Lower lobe of right lung (tissue), 2 donors: ENCODE measurements at regions not wholly inside any gene's neighbourhood (a gene's known extent, or its start where the extent isn't known, plus 50 kb on each side); places are given as distances from the start of the nearest gene placed in this dataset.

Source experiments
- ATAC-seq, 2 donors: fragments of 200-7000 bp; cut with Tn5 transposase; one replicate each; pipeline ENCODE4 v1.9.1; 2020 to 2022; ENCODE audit warnings: mild to moderate bottlenecking in 2 of 2, moderate library complexity in 2 of 2
- DNase-seq: peaks from one replicate; pipeline ENCODE4 v3.0.0-alpha.2; 2020
- H3K27ac ChIP-seq: fragments of 200-600 bp; one replicate; pipeline ENCODE4 v1.8.0; 2022
- H3K27me3 ChIP-seq: fragments of 200-600 bp; one replicate; pipeline ENCODE4 v1.8.0; 2022; ENCODE audit warnings: low read depth
- H3K36me3 ChIP-seq: fragments of 200-600 bp; one replicate; pipeline ENCODE4 v1.8.0; 2022; ENCODE audit warnings: mild to moderate bottlenecking
- H3K4me1 ChIP-seq: fragments of 200-600 bp; one replicate; pipeline ENCODE4 v1.8.0; 2022
- H3K4me3 ChIP-seq: fragments of 200-600 bp; one replicate; pipeline ENCODE4 v1.8.0; 2022; ENCODE audit warnings: mild to moderate bottlenecking
- H3K9me3 ChIP-seq: fragments of 200-600 bp; one replicate; pipeline ENCODE4 v1.8.0; 2022
- intact Hi-C: fragments of 100-400 bp; cut with DNase I; formaldehyde crosslinking; loops from one replicate; pipeline ENCODE4 v1.11.0; 2022
- TF ChIP-seq, protein P1 (sequence below): fragments of 200-600 bp; IDR thresholded peaks from one replicate; pipeline ENCODE4 v1.8.0; 2022; ENCODE audit warnings: antibody characterized with exemption, mild to moderate bottlenecking
- donor health status: DM: no; HTN: yes; CAD: no; lungs with severe emphysema.

DNA sequence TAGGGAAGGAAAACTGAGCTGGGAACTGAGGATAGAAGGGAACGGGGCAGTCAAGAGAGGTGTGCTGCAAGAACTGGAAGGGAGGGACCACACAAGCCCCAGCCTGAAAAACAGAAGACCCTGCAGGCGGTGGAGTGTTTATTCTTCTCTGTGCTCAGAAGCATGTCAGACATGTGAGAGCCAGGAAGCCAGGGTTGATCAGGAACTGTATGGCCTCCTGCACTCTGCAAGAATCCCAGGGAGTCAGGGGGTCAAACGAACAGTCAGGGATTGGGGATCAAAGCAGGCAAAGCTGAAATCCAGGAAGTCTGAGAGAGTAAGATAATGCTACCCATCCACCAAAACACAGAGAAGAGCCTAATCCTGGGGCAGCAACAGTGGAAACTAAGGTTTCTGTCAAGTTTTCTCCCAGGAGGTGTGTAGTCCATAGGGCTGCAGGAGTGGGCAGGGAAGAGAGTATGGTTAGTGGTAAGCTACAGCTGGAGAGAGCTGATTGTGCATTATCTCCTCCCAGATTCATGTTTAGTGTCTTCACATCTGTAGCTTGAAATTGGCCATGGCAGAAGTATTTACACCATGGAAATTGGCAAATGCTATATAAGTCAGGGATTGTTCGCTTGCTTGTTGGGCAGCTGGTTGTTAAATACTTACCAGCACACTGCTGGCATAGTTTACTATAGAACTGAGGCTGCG is 115.4 kb upstream of the SLC44A1 start:
- intact Hi-C loops, result no loop called here
- Histone ChIP-seq H3K4me3 (no peak overlapping the region), H3K36me3 (no peaks in the 10 kb centered on the region), H3K27me3 (no peaks in the 10 kb centered on the region), H3K27ac (no peak overlapping the region), H3K4me1 (peaks cover 16% of the 10 kb centered on the region), H3K9me3 (no peaks in the 10 kb centered on the region)
- TF ChIP-seq, protein P1, sequence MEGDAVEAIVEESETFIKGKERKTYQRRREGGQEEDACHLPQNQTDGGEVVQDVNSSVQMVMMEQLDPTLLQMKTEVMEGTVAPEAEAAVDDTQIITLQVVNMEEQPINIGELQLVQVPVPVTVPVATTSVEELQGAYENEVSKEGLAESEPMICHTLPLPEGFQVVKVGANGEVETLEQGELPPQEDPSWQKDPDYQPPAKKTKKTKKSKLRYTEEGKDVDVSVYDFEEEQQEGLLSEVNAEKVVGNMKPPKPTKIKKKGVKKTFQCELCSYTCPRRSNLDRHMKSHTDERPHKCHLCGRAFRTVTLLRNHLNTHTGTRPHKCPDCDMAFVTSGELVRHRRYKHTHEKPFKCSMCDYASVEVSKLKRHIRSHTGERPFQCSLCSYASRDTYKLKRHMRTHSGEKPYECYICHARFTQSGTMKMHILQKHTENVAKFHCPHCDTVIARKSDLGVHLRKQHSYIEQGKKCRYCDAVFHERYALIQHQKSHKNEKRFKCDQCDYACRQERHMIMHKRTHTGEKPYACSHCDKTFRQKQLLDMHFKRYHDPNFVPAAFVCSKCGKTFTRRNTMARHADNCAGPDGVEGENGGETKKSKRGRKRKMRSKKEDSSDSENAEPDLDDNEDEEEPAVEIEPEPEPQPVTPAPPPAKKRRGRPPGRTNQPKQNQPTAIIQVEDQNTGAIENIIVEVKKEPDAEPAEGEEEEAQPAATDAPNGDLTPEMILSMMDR, result no peak
- ATAC-seq (no peak), DNase-seq (no peak)

DNA sequence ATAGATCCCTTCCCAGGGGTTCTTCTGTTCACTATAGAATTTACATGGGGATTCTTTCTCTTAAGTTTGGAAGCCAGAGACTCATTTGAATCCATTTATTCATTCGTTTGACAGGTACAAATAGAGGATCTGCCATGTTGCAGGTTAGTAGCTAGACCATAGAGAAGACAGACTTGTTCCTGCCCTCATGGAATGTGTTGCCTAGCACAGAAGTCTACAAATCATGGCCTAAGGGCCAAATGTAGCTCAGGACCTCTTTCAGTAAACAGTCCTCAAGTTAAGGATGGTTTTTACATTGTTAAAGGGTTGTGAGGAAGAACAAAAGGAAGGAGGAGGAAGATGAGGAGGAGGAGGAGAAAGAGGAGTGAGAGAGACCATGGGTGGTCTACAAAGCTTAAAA is 114.7 kb upstream of the SLC44A1 start:
- TF ChIP-seq, protein P1, result no peak
- no peaks in the 10 kb centered on the region for H3K36me3 ChIP-seq
- H3K4me1 ChIP-seq, result peaks cover 16% of the 10 kb centered on the region
- no peak overlapping the region for H3K4me3 ChIP-seq
- no peaks in the 10 kb centered on the region for H3K9me3 ChIP-seq
- no peak overlapping the region for H3K27ac ChIP-seq
- ATAC-seq, result no peak
- no peaks in the 10 kb centered on the region for H3K27me3 ChIP-seq
- intact Hi-C loops, result no loop called here
- DNase-seq, result no peak

DNA sequence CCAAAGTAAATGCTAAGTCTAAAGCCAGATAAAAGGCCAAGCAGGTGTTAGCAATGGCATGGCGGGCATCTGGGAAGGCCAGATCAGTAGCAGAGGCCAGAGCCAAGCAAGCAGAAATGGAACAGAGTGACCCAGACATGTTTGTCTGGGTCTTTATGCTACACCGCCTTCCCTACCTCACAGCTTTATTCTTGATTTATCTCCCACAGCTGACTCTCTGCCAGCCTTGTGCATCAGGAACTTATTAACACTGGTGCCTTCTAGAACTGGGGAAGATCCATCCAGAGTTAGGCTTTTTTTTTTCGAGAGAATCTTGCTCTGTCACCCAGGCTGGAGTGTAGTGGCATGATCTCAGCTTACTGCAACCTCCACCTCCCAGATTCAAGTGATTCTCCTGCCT is 112.5 kb upstream of the SLC44A1 start:
- TF ChIP-seq, protein P1, result no peak
- Histone ChIP-seq H3K36me3 (no peaks in the 10 kb centered on the region), H3K27ac (no peak overlapping the region), H3K4me3 (no peak overlapping the region), H3K4me1 (peaks cover 14% of the 10 kb centered on the region), H3K9me3 (no peaks in the 10 kb centered on the region), H3K27me3 (no peaks in the 10 kb centered on the region)
- no peak for ATAC-seq
- no peak for DNase-seq
- intact Hi-C loops, result no loop called here

DNA sequence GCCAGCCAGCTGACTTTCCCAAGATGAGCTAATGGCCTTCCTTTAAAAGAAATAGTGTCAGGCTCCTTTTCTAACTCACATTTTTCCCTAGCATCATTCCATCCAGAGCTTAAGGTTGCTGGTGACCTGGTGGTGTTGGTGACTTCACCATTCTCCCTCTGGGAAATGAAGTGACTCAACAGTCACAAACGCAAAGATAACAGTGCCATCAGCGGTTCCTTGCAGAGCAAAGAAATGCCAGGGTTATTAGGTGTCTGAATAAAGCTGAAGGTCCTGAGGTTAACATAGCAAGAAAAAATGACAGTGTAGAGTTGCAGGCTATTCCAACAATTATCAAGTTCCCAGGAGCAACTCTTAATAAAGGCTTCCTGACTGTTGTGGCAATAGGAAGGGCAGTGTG is 111.8 kb upstream of the SLC44A1 start:
- Histone ChIP-seq H3K4me3 (no peak overlapping the region), H3K4me1 (peaks cover 8% of the 10 kb centered on the region), H3K9me3 (no peaks in the 10 kb centered on the region), H3K27ac (no peak overlapping the region), H3K36me3 (no peaks in the 10 kb centered on the region), H3K27me3 (no peaks in the 10 kb centered on the region)
- TF ChIP-seq, protein P1, result no peak
- ATAC-seq (no peak), DNase-seq (no peak)
- intact Hi-C loops, result no loop called here

DNA sequence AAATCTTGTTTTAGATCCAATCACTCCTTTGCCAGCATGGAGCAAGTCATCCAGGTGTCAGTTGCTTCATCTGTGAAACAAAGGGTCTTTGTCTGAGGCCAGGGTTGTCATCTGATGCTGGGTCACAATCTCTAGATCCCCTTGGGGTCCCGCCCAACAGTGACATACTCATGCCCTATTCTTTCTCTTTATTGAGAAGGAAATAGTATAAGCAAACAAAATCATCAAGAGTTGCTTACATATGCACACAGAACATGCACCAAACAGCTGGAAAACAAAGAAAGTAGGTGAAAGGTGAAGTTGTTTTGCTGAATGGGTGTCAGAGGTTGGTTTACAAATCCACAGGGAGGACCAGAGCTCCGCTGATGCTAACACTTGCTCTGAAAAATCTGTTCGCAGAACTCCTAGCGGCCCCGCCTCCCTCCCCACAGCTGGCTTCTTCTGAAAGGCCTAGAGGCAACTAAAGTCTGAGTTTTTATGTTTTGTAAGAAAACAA is 106.1 kb upstream of the SLC44A1 start:
- DNase-seq, result no peak
- Histone ChIP-seq H3K27ac (no peak overlapping the region), H3K4me3 (no peak overlapping the region), H3K27me3 (no peaks in the 10 kb centered on the region), H3K4me1 (peaks cover 16% of the 10 kb centered on the region), H3K36me3 (no peaks in the 10 kb centered on the region), H3K9me3 (no peaks in the 10 kb centered on the region)
- intact Hi-C loops, result no loop called here
- TF ChIP-seq, protein P1, result no peak
- ATAC-seq, result no peak
